Astrocyte of the spinal cord (primary cell): ENCODE measurements at regions not wholly inside any gene's neighbourhood (a gene's known extent, or its start where the extent isn't known, plus 50 kb on each side); places are given as distances from the start of the nearest gene placed in this dataset.

ENCODE experiments used
- DNase-seq: peaks from one replicate; pipeline ENCODE4 v3.0.0; 2011; ENCODE audit warnings: low read depth, low spot score
- H3K4me3 ChIP-seq: 2 replicates; pipeline ENCODE4 v1.5.1; 2011; ENCODE audit warnings: low read depth, mild to moderate bottlenecking, low read length, moderate library complexity
- in situ Hi-C: cut with HindIII; loops from 2 replicates; pipeline ENCODE4 v1.10.0; 2017; ENCODE audit warnings: low sequenced_read_pairs
- TF ChIP-seq, protein P1 (sequence below): IDR thresholded peaks from 2 replicates; pipeline ENCODE4 v1.5.1; 2012; ENCODE audit warnings: low read depth, mild to moderate bottlenecking, low read length, inconsistent platforms

DNA sequence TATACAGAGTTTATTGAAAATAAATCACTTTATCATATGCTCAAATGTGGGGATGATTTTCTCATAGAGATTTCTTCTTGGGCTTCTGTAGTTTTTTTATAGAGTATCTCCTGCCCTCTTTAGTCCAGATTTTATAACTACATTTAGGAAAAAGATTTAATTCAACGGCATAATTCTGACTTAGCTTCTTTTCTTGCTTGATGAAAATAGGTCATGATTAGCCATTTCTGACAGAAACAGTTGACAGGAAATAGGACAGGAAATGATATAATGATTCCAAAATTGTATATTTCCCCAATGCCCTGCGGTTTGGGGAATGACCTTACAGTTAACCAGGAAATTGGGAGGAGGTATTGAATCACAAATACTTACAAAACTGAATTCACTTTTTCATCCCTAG lies 1531.9 kb upstream of the ACVR2A start:
- DNase-seq = peak; percentile 50
- H3K4me3 ChIP-seq = no peak overlapping the region
- in situ Hi-C loops = no loop called here
- TF ChIP-seq, protein P1, sequence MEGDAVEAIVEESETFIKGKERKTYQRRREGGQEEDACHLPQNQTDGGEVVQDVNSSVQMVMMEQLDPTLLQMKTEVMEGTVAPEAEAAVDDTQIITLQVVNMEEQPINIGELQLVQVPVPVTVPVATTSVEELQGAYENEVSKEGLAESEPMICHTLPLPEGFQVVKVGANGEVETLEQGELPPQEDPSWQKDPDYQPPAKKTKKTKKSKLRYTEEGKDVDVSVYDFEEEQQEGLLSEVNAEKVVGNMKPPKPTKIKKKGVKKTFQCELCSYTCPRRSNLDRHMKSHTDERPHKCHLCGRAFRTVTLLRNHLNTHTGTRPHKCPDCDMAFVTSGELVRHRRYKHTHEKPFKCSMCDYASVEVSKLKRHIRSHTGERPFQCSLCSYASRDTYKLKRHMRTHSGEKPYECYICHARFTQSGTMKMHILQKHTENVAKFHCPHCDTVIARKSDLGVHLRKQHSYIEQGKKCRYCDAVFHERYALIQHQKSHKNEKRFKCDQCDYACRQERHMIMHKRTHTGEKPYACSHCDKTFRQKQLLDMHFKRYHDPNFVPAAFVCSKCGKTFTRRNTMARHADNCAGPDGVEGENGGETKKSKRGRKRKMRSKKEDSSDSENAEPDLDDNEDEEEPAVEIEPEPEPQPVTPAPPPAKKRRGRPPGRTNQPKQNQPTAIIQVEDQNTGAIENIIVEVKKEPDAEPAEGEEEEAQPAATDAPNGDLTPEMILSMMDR = peak; percentile 14

DNA sequence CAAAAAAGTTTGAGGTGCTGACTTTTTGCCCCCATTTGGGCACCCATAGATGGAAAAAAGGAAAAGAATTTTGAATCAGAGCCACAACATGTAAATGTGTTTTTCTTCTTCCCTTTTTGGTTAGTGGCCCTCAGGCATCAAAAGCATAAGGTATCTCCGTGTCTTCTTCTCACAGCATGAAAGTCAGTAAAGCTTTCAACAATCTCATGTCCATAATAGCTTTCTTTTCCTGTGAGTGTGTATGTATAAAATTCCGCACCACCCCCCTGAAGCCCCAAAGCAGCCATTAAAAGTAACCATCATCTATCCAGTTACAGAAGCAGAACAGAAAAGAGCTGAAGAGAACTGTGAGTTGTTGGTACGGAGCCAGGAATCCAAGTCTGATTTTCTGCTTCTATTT lies 1539.7 kb upstream of the ACVR2A start:
- TF ChIP-seq, protein P1 = no peak
- DNase-seq = peak; percentile 66
- in situ Hi-C loops = no loop called here
- H3K4me3 ChIP-seq = no peak overlapping the region

DNA sequence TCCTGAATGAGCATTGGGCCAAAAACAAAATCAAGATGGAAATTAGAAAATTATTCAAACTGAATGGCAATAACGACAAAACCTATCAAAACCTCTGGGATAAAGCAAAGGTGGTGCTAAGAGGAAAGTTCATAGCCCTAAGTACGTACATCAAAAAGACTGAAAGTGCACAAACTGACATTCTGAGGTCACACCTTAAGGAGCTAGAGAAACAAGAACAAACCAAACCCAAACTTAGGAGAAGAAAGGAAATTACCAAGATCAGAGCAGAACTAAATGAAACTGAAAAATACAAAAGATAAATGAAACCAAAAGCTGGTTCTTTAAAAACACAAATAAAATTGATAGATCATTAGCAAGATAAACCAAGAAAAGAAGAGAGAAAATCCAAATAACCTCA lies 1543.5 kb upstream of the ACVR2A start:
- DNase-seq = no peak
- no peak overlapping the region for H3K4me3 ChIP-seq
- TF ChIP-seq, protein P1 = no peak
- in situ Hi-C loops = no loop called here

DNA sequence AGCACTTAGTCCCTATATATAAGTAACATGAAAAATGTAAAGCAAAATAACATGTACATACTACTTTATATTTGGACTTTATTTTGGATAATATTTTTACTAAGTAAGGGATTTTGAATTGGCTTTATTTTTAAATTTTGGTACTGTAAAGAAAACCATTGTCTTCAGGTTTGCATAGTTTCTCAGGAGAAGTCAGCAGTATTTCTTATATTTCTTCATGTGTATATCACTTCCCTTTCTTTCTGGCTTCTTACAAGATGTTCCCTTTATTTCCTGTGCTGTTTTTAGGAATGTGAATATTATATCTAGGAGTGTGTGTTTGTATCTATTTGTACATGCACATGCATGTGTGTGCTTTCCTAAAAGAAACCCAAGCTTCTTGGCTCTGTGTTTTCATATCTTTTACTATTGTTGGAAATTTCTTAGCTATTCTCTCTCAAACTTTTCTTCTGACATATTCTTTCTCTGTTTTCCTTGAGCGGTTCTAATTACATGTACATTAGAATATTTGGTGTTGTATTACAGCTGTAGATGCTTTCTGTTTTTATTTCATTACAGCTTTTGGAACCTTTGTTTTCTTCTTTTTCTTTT lies 1549.7 kb upstream of the ACVR2A start:
- DNase-seq = peak; percentile 38
- H3K4me3 ChIP-seq = no peak overlapping the region
- TF ChIP-seq, protein P1 = no peak
- in situ Hi-C loops = no loop called here

DNA sequence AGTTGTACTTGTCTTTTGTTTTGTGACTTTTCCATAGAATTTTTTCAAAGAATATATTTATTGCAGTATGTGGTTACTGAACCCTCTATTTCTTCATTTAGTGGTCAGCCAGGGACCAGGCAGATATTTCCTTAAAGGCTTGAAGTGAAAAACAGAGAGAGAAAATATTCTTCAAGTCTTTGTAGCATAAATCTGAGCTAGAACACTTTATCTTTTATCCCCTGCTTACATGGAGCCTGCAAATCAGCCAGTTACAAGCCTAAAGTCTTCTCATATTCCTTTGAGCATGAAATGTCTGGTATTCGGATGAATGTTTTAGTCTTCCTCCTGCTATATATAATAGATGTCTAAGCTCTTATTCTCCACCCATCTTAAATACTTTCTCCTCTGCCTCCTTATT lies 1557.5 kb upstream of the ACVR2A start:
- TF ChIP-seq, protein P1 = no peak
- no peak for DNase-seq
- H3K4me3 ChIP-seq = no peak overlapping the region
- in situ Hi-C loops = no loop called here

DNA sequence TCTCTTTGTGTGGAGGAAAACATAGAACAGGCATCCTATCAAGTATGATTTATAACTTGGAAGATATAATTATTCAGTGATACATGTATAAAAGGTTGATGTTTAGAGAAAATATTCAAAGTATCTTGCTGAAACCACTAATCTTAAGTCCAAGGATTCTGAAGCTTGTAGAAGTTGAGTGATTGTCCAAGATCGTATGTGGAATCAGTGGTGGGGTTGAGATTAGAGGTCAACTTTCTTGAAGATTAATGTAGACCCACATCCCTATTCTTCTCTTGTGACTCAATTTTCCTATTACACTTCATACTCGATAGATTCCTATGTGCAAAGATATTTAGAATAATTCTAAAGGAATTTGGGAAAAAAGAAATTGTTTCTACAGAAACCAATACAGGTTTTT lies 1565.9 kb upstream of the ACVR2A start:
- in situ Hi-C loops = no loop called here
- DNase-seq = no peak
- TF ChIP-seq, protein P1 = no peak
- H3K4me3 ChIP-seq = no peak overlapping the region
